ENCODE measurements at regions not wholly inside any gene's neighbourhood (a gene's known extent, or its start where the extent isn't known, plus 50 kb on each side); places are given as distances from the start of the nearest gene placed in this dataset.

- TF ChIP-seq CHD7 (IDR thresholded peaks at IDR 0.05; ENCODE audit: insufficient replicate concordance, low read length) (no peak), JUND (IDR thresholded peaks at IDR 0.05; ENCODE audit: low read length) (no peak), ATF3 (IDR thresholded peaks at IDR 0.05; ENCODE audit: insufficient read depth, low read depth, low read length) (no peak), E2F6 (IDR thresholded peaks at IDR 0.05) (no peak)
Observed at GRCh38 chr3:124131158-124131557, 139.2 kb upstream of the ROPN1 start (continued).
